Panc1 (cell line): ENCODE measurements at regions not wholly inside any gene's neighbourhood (a gene's known extent, or its start where the extent isn't known, plus 50 kb on each side); places are given as distances from the start of the nearest gene placed in this dataset.

Experiments
- ATAC-seq: fragments of 200-7000 bp; cut with Tn5 transposase; 2 replicates; pipeline ENCODE4 v1.9.1; 2020; ENCODE audit warnings: mild to moderate bottlenecking, moderate library complexity
- BruUV-seq: library from RNA; stranded (reverse); fragments of 400-500 nt; replicated peaks from 2 replicates; lab custom pipeline; 2021; lab: Mats Ljungman, UMichigan
- CTCF ChIA-PET: fragments of 300-600 bp; sonication (Branson Sonifier 250); formaldehyde crosslinking; loops from one replicate; lab custom pipeline; 2022; ENCODE audit warnings: antibody characterized with exemption; lab: Charles Lee
- POLR2A ChIA-PET: fragments of 300-600 bp; sonication (Branson Sonifier 250); formaldehyde crosslinking; loops from one replicate; lab custom pipeline; 2022; ENCODE audit warnings: antibody characterized with exemption; lab: Charles Lee
- DNase-seq: peaks from one replicate; pipeline ENCODE4 v3.0.0-alpha.2; 2010; ENCODE audit warnings: low read depth, low spot score
- H3K27ac ChIP-seq: 2 replicates; pipeline ENCODE4 v1.5.1; 2011; ENCODE audit warnings: mild to moderate bottlenecking, low read length, inconsistent platforms
- H3K27me3 ChIP-seq: fragments of 200-500 bp; sonication (Bioruptor generic); 2 replicates; pipeline ENCODE4 v1.6.0; 2014; ENCODE audit warnings: low read length, inconsistent platforms; ENCODE audit not compliant: control insufficient read depth, insufficient read depth
- H3K36me3 ChIP-seq: fragments of 200-500 bp; sonication (Bioruptor generic); 2 replicates; pipeline ENCODE4 v1.5.1; 2014; ENCODE audit warnings: inconsistent platforms, mild to moderate bottlenecking, low read length, moderate library complexity; ENCODE audit not compliant: control insufficient read depth, insufficient read depth
- H3K4me1 ChIP-seq: 2 replicates; pipeline ENCODE4 v1.5.1; 2011; ENCODE audit warnings: inconsistent platforms, mild to moderate bottlenecking, low read length, moderate library complexity; ENCODE audit not compliant: control insufficient read depth, insufficient read depth
- H3K4me3 ChIP-seq, 2 experiments: 2 replicates each; pipeline ENCODE4 v1.5.1; 2011 to 2012; ENCODE audit warnings: low read depth in 2 of 2, low read length in 2 of 2, mild to moderate bottlenecking in 2 of 2, inconsistent platforms in 1 of 2, moderate library complexity in 1 of 2
- H3K9me3 ChIP-seq: fragments of 200-500 bp; sonication (Bioruptor generic); 2 replicates; pipeline ENCODE4 v1.5.1; 2014; ENCODE audit warnings: low read depth, mild to moderate bottlenecking, inconsistent platforms, low read length, moderate library complexity; ENCODE audit not compliant: control insufficient read depth, insufficient read depth
- POLR2AphosphoS5 ChIP-seq: IDR thresholded peaks from 2 replicates; pipeline ENCODE4 v1.6.1; 2012; ENCODE audit warnings: mild to moderate bottlenecking, low read depth, low read length, moderate library complexity
- SIN3A ChIP-seq: IDR thresholded peaks from 2 replicates; pipeline ENCODE4 v1.6.1; 2012; ENCODE audit warnings: low read depth, mild to moderate bottlenecking, low read length, moderate library complexity, borderline replicate concordance; ENCODE audit not compliant: insufficient read depth
- TCF7L2 ChIP-seq: IDR thresholded peaks from 2 replicates; pipeline ENCODE4 v1.6.1; 2011; ENCODE audit warnings: mild to moderate bottlenecking, low read depth, low read length, inconsistent platforms
- in situ Hi-C: cut with HindIII; loops from 2 replicates; pipeline ENCODE4 v1.10.0; 2016; ENCODE audit warnings: low sequenced_read_pairs, low pct_unique_long_range_greater_than_20kb
- intact Hi-C: fragments of 100-400 bp; cut with micrococcal nuclease; formaldehyde crosslinking; loops from one replicate; pipeline ENCODE4 v1.10.0; 2022; ENCODE audit not compliant: unreplicated experiment
- TF ChIP-seq, protein P1 (sequence below): fragments of 450-650 bp; IDR thresholded peaks from 2 replicates; pipeline ENCODE4 v1.5.1; 2017; ENCODE audit warnings: mild to moderate bottlenecking
- TF ChIP-seq, protein P2 (sequence below), 2 experiments: IDR thresholded peaks; 2 replicates each; pipeline ENCODE4 v1.6.1; 2011 to 2012; ENCODE audit warnings: low read depth in 2 of 2, control low read depth in 1 of 2, low read length in 1 of 2, mild to moderate bottlenecking in 1 of 2, moderate library complexity in 1 of 2; ENCODE audit not compliant: insufficient read depth in 1 of 2

DNA sequence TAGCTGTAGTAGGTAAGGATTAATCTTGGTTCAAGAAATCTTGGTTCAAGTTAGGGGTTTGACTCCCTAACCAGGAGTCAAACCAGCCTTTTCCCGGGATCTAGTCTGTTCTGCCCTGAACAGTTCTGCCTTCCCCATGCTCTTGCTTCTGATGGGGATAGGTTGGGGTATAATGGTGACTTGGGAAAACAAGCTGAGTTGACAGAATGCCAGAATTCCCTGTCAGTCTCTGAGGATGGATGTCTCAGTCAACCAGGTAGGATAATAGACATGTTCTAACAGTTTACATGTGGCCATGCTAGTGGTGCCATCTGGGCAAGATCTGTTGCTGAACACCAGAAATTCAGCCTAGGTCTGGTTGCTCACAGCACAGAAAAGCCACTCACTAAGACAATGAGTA lies 51.4 kb downstream of the RAB40AL start:
- ChIA-PET POLR2A (no interaction called here), CTCF (no interaction called here)
- intact Hi-C loops = no loop called here

DNA sequence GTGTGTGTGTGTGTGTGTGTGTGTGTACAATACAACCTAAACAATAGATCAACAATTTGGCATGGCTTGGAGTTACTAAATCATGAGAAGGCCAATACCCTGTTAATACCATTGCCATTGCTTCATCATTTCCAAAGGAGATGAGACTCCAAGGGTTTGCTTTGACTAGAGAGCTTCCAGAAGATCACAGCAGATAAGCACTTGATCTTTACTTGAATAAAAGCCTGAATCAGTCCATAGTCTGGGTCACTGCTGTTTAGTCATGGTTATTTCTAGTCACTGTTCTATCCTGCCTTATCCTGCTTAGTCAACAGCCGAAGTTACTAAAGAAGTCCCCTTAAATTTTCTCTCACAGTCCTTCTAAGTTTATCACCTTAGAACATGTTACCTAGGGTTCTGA lies 58.2 kb downstream of the RAB40AL start:
- no peaks in the 10 kb centered on the region for H3K4me1 ChIP-seq
- intact Hi-C loops (no loop called here), in situ Hi-C loops (no loop called here)
- no peak overlapping the region for H3K4me3 ChIP-seq
- no peaks in the 10 kb centered on the region; the same call in 1 of the 2 replicates for H3K27me3 ChIP-seq
- TF ChIP-seq TCF7L2 = no peak
- no peak for TF ChIP-seq SIN3A
- TF ChIP-seq, protein P1, sequence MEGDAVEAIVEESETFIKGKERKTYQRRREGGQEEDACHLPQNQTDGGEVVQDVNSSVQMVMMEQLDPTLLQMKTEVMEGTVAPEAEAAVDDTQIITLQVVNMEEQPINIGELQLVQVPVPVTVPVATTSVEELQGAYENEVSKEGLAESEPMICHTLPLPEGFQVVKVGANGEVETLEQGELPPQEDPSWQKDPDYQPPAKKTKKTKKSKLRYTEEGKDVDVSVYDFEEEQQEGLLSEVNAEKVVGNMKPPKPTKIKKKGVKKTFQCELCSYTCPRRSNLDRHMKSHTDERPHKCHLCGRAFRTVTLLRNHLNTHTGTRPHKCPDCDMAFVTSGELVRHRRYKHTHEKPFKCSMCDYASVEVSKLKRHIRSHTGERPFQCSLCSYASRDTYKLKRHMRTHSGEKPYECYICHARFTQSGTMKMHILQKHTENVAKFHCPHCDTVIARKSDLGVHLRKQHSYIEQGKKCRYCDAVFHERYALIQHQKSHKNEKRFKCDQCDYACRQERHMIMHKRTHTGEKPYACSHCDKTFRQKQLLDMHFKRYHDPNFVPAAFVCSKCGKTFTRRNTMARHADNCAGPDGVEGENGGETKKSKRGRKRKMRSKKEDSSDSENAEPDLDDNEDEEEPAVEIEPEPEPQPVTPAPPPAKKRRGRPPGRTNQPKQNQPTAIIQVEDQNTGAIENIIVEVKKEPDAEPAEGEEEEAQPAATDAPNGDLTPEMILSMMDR = no peak
- no peak for TF ChIP-seq POLR2AphosphoS5
- TF ChIP-seq, protein P2, sequence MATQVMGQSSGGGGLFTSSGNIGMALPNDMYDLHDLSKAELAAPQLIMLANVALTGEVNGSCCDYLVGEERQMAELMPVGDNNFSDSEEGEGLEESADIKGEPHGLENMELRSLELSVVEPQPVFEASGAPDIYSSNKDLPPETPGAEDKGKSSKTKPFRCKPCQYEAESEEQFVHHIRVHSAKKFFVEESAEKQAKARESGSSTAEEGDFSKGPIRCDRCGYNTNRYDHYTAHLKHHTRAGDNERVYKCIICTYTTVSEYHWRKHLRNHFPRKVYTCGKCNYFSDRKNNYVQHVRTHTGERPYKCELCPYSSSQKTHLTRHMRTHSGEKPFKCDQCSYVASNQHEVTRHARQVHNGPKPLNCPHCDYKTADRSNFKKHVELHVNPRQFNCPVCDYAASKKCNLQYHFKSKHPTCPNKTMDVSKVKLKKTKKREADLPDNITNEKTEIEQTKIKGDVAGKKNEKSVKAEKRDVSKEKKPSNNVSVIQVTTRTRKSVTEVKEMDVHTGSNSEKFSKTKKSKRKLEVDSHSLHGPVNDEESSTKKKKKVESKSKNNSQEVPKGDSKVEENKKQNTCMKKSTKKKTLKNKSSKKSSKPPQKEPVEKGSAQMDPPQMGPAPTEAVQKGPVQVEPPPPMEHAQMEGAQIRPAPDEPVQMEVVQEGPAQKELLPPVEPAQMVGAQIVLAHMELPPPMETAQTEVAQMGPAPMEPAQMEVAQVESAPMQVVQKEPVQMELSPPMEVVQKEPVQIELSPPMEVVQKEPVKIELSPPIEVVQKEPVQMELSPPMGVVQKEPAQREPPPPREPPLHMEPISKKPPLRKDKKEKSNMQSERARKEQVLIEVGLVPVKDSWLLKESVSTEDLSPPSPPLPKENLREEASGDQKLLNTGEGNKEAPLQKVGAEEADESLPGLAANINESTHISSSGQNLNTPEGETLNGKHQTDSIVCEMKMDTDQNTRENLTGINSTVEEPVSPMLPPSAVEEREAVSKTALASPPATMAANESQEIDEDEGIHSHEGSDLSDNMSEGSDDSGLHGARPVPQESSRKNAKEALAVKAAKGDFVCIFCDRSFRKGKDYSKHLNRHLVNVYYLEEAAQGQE (IDR thresholded peaks at IDR 0.05; ENCODE audit: insufficient read depth in 1 of 2, low read depth in 2 of 2, low read length in 1 of 2) = no peak
- CTCF ChIA-PET = interaction anchor here (0.6 kb wide), 1 partner anchor 218 kb away, joined by 4 read pairs; no protein-coding TSS in a partner anchor
- no peaks in the 10 kb centered on the region for H3K9me3 ChIP-seq
- no peaks in the 10 kb centered on the region for H3K36me3 ChIP-seq
- ATAC-seq (no peak), DNase-seq (no peak)
- POLR2A ChIA-PET = no interaction called here
- H3K27ac ChIP-seq = no peak overlapping the region
- no TSS peak for BruUV-seq

More for the DNA sequence above, 51.4 kb downstream of the RAB40AL start:
- H3K27ac ChIP-seq = no peak overlapping the region
- no peaks in the 10 kb centered on the region for H3K9me3 ChIP-seq
- no peak for ATAC-seq
- H3K36me3 ChIP-seq = no peaks in the 10 kb centered on the region
- H3K4me3 ChIP-seq = no peak overlapping the region
- no TSS peak for BruUV-seq
- no peaks in the 10 kb centered on the region for H3K4me1 ChIP-seq
- in situ Hi-C loops = no loop called here
- no peak for DNase-seq
- TF ChIP-seq, protein P2 (IDR thresholded peaks at IDR 0.05; ENCODE audit: insufficient read depth in 1 of 2, low read depth in 2 of 2, low read length in 1 of 2) = no peak
- TF ChIP-seq SIN3A = no peak
- TF ChIP-seq, protein P1 = no peak
- no peak for TF ChIP-seq POLR2AphosphoS5
- no peak for TF ChIP-seq TCF7L2
- peaks cover 3% of the 10 kb centered on the region; the same call in 1 of the 2 replicates for H3K27me3 ChIP-seq
